Keratinocyte (primary cell): ENCODE measurements at regions not wholly inside any gene's neighbourhood (a gene's known extent, or its start where the extent isn't known, plus 50 kb on each side); places are given as distances from the start of the nearest gene placed in this dataset.
"Not testable (repeated sequence)": the region's sequence is repeated elsewhere in the genome, so short reads cannot be mapped to it uniquely, and the experiment has no call there.

ENCODE experiments used
- DNase-seq: peaks from one replicate; pipeline ENCODE4 v3.0.0-alpha.2; 2011; ENCODE audit warnings: low read depth, missing footprints, low spot score
- FAIRE-seq: peaks from 2 replicates; lab custom pipeline; 2011; peaks lifted over from hg19 to GRCh38; lab: Jason Lieb, UNC
- H2AFZ ChIP-seq: 2 replicates; pipeline ENCODE4 v1.6.0; 2012; ENCODE audit warnings: low read length, control low read depth, inconsistent platforms; ENCODE audit not compliant: control insufficient read depth
- H3K27ac ChIP-seq: 2 replicates; pipeline ENCODE4 v1.5.1; 2011; ENCODE audit warnings: low read length; ENCODE audit not compliant: control insufficient read depth, insufficient read depth
- H3K27me3 ChIP-seq: 3 replicates; pipeline ENCODE4 v1.6.0; 2011; ENCODE audit warnings: low read length; ENCODE audit not compliant: control insufficient read depth, insufficient read depth; ENCODE audit errors: extremely low read depth
- H3K36me3 ChIP-seq, 2 experiments: 2 replicates in 1 of 2; 3 replicates in 1 of 2; pipeline ENCODE4 v1.5.1; 2011; ENCODE audit warnings: low read length in 2 of 2, mild to moderate bottlenecking in 1 of 2; ENCODE audit not compliant: control insufficient read depth in 2 of 2, insufficient read depth in 2 of 2; ENCODE audit errors: extremely low read depth in 1 of 2
- H3K4me1 ChIP-seq: 3 replicates; pipeline ENCODE4 v1.5.1; 2011; ENCODE audit warnings: low read length; ENCODE audit not compliant: control insufficient read depth, insufficient read depth; ENCODE audit errors: extremely low read depth
- H3K4me2 ChIP-seq: 3 replicates; pipeline ENCODE4 v1.6.0; 2011; ENCODE audit warnings: low read depth, low read length; ENCODE audit not compliant: control insufficient read depth, insufficient read depth; ENCODE audit errors: extremely low read depth
- H3K4me3 ChIP-seq, 3 experiments: fragments of 200-600 bp in 1 of 3; sonication (generic) in 1 of 3; 2 replicates in 2 of 3; 3 replicates in 1 of 3; pipeline ENCODE4 v1.5.1; 2011 to 2016; ENCODE audit warnings: low read length in 3 of 3, mild to moderate bottlenecking in 3 of 3, control low read depth in 2 of 3, inconsistent platforms in 1 of 3, low read depth in 1 of 3, mixed read lengths in 1 of 3, mixed run types in 1 of 3, moderate library complexity in 1 of 3; ENCODE audit not compliant: control insufficient read depth in 2 of 3, insufficient read depth in 2 of 3; ENCODE audit errors: extremely low read depth in 1 of 3
- H3K79me2 ChIP-seq: 2 replicates; pipeline ENCODE4 v1.6.0; 2012; ENCODE audit warnings: low read length; ENCODE audit not compliant: control insufficient read depth, insufficient read depth
- H3K9ac ChIP-seq: 3 replicates; pipeline ENCODE4 v1.6.0; 2011; ENCODE audit warnings: low read length; ENCODE audit not compliant: control insufficient read depth, insufficient read depth; ENCODE audit errors: extremely low read depth
- H3K9me1 ChIP-seq: 3 replicates; pipeline ENCODE4 v1.6.0; 2011; ENCODE audit warnings: low read length; ENCODE audit not compliant: control insufficient read depth, insufficient read depth; ENCODE audit errors: extremely low read depth
- H3K9me3 ChIP-seq: 2 replicates; pipeline ENCODE4 v1.5.1; 2012; ENCODE audit warnings: low read depth, low read length; ENCODE audit not compliant: control insufficient read depth
- H4K20me1 ChIP-seq: 3 replicates; pipeline ENCODE4 v1.6.0; 2011; ENCODE audit warnings: low read length; ENCODE audit not compliant: control insufficient read depth, insufficient read depth; ENCODE audit errors: extremely low read depth
- CTCF ChIP-seq, 3 experiments: IDR thresholded peaks in 1 of 3; conservative IDR thresholded peaks in 1 of 3; optimal IDR thresholded peaks in 1 of 3; 2 replicates in 2 of 3; 3 replicates in 1 of 3; pipeline versions ENCODE3 to v1.5.1; 2011; ENCODE audit warnings: low read length in 3 of 3, mild to moderate bottlenecking in 3 of 3, moderate library complexity in 2 of 3, control low read depth in 1 of 3, inconsistent platforms in 1 of 3; ENCODE audit not compliant: insufficient read depth in 2 of 3; ENCODE audit errors: extremely low read depth in 1 of 3
- EZH2 ChIP-seq: IDR thresholded peaks from one replicate; pipeline ENCODE4 v1.6.1; 2012; ENCODE audit warnings: inconsistent platforms, mild to moderate bottlenecking, low read length, moderate library complexity
- dilution Hi-C: fragments of 300-500 bp; cut with MboI; formaldehyde crosslinking; loops from one replicate; pipeline ENCODE4 v1.7.0; 2020; ENCODE audit warnings: low sequenced_read_pairs; ENCODE audit not compliant: extremely low pct_ligation_motif_present

- H3K4me1 ChIP-seq, DNase-seq, H3K79me2 ChIP-seq, H3K36me3 ChIP-seq, H3K9ac ChIP-seq, H4K20me1 ChIP-seq, H3K27me3 ChIP-seq, H3K9me1 ChIP-seq, H2AFZ ChIP-seq, H3K4me2 ChIP-seq, H3K27ac ChIP-seq, dilution Hi-C loops, H3K9me3 ChIP-seq, FAIRE-seq, H3K4me3 ChIP-seq: not testable (repeated sequence)
These were observed 146.9 kb upstream of the APOOL start for GRCh38 chrX:84856791-84857190.

GRCh38 chrX:84858771-84859170 lies 144.9 kb upstream of the APOOL start:
- H3K27ac ChIP-seq, dilution Hi-C loops, H3K79me2 ChIP-seq, H3K27me3 ChIP-seq, H2AFZ ChIP-seq, H3K9me3 ChIP-seq, H3K4me1 ChIP-seq, H3K36me3 ChIP-seq, FAIRE-seq, H3K4me3 ChIP-seq, DNase-seq, H3K9ac ChIP-seq, H3K9me1 ChIP-seq, H4K20me1 ChIP-seq, H3K4me2 ChIP-seq: not testable (repeated sequence)

GRCh38 chrX:84865113-84865512 lies 138.6 kb upstream of the APOOL start:
- no peak overlapping the region for H3K4me3 ChIP-seq
- no peak overlapping the region for H3K4me2 ChIP-seq
- no peaks in the 10 kb centered on the region for H4K20me1 ChIP-seq
- H3K9ac ChIP-seq, result no peak overlapping the region
- H3K36me3 ChIP-seq, result no peaks in the 10 kb centered on the region
- H3K9me1 ChIP-seq, result no peaks in the 10 kb centered on the region
- H3K27ac ChIP-seq, result no peak overlapping the region
- TF ChIP-seq CTCF (optimal IDR thresholded peaks at IDR 0.05 in 1 of 3, IDR thresholded peaks at IDR 0.05 in 1 of 3, conservative IDR thresholded peaks at IDR 0.05 in 1 of 3; ENCODE audit: extremely low read depth in 1 of 3, insufficient read depth in 2 of 3, low read length in 3 of 3) (no peak), EZH2 (no peak)
- H3K79me2 ChIP-seq, result no peaks in the 10 kb centered on the region
- no peaks in the 10 kb centered on the region for H3K4me1 ChIP-seq
- H2AFZ ChIP-seq, result no peak overlapping the region
- FAIRE-seq (no peak), DNase-seq (no peak)
- no peaks in the 10 kb centered on the region for H3K27me3 ChIP-seq
- dilution Hi-C loops, result no loop called here
- no peaks in the 10 kb centered on the region for H3K9me3 ChIP-seq

- H3K27ac ChIP-seq, H4K20me1 ChIP-seq, H3K4me2 ChIP-seq, H3K27me3 ChIP-seq, H3K79me2 ChIP-seq, H3K4me3 ChIP-seq, H2AFZ ChIP-seq, FAIRE-seq, H3K9me3 ChIP-seq, H3K9me1 ChIP-seq, H3K36me3 ChIP-seq, dilution Hi-C loops, H3K9ac ChIP-seq, DNase-seq, H3K4me1 ChIP-seq: not testable (repeated sequence)
These were observed 133.4 kb upstream of the APOOL start for GRCh38 chrX:84870281-84870680.
